GM18502 (cell line): ENCODE measurements at regions not wholly inside any gene's neighbourhood (a gene's known extent, or its start where the extent isn't known, plus 50 kb on each side); places are given as distances from the start of the nearest gene placed in this dataset.

Experiments
- ATAC-seq: cut with Tn5 transposase; IDR thresholded peaks from one replicate; pipeline ENCODE4 v1.9.1; 2021; ENCODE audit warnings: mild to moderate bottlenecking; ENCODE audit not compliant: unreplicated experiment, poor library complexity

DNA sequence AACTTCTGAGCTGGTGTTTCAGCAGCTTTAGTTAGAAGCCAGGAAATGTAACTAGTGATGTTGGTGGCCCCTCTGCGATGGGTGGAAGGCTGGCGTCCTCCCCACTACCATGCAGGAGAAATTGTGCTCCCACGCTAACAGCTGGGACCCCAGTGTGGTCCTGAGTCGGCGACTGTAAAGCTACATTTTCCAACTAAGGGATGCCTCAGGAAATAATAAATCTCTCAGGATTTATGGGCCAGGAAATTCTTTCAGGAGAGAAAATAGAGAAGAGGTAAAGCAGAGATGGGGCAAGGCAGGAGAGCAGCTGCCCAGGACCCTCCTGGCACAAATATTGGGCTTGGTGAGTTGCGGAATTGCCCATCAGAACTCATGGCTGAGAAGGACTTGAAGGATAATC, 186.9 kb downstream of the OPA1 start:
- ATAC-seq: no peak

DNA sequence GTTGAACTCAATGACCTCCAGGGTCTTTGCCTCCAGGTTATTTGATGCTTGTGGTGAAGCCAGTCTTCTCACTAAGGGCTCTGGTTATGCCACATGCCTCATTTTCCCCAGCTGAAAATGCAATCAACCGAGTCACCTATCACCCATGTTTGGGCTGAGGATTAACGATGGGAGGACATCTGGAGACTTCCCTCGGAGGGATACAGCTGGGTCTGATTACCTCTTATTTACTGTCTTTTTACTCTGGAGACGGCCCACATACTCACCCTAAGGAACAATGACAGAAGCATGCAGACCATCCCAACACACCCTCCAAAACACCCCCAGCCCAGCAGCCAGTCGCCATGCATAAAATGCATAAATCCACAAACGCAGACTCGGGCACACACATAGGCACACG, 187.4 kb downstream of the OPA1 start:
- ATAC-seq: no peak

- ATAC-seq: no peak
These were observed 187.9 kb downstream of the OPA1 start for GRCh38 chr3:193780810-193781478.

DNA sequence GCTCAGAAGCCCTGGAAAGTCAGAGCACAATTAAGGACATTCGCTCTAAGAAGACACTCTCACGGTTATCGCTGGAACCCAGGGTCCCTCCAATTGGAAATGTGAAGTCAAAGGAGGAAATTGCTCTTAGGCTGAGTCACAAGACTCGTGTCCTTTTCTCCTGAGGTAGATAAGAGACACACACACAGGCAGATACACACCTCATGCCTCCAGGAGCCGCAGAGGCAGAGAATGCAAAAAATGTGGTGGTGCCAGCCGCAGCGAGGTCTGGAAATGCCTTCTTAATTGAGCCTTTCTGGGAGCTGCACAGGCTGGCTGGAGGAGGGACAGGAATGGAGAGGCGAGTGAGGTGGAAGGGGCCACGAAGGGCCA, 189.3 kb downstream of the OPA1 start:
- ATAC-seq: no peak

DNA sequence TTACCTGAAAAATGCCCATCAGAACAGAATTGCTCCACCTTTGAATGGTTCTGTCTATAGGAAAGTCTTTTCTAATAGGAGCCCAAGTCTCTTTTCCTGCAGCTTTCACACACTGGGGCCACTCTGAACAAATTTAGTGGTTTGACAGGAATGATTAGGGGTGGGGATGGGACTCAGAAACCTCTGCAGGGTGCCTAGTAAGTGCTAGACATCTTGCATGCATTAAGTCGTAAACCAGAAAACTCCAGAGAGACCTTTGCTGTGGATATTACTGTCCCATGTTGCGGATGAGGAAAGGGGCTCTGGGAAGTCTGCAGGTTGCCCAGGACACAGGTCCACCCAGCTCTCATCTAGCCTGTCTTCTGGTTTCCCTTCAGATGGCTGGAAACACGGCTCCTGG, 189.7 kb downstream of the OPA1 start:
- no peak for ATAC-seq

GRCh38 chr3:193783166-193783896, 190.3 kb downstream of the OPA1 start:
- no peak for ATAC-seq

DNA sequence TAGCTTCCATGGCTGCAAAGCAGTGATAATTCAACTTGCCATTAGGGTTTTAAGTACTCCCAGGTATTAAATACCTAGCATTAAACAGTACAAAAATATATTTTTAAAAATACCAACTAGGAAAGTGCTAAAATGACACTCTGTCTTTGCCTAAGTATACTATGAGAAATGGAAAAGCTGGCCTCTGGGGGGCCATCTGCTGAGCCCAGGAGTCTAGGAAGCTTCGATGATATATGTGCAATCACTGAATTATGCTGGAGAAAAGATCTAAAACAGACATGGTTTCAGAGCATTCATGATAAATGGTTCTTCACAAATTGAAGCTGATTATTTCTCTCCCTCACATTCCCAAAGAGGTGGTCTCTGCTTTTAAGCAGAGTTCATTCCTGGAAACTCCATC, 191.8 kb downstream of the OPA1 start:
- no peak for ATAC-seq

- no peak for ATAC-seq
These were observed 194.5 kb downstream of the OPA1 start for GRCh38 chr3:193787496-193787870.

GRCh38 chr3:193788189-193788991, 195.4 kb downstream of the OPA1 start:
- ATAC-seq: peak; percentile 79

GRCh38 chr3:193789455-193789854, 196.4 kb downstream of the OPA1 start:
- no peak for ATAC-seq

DNA sequence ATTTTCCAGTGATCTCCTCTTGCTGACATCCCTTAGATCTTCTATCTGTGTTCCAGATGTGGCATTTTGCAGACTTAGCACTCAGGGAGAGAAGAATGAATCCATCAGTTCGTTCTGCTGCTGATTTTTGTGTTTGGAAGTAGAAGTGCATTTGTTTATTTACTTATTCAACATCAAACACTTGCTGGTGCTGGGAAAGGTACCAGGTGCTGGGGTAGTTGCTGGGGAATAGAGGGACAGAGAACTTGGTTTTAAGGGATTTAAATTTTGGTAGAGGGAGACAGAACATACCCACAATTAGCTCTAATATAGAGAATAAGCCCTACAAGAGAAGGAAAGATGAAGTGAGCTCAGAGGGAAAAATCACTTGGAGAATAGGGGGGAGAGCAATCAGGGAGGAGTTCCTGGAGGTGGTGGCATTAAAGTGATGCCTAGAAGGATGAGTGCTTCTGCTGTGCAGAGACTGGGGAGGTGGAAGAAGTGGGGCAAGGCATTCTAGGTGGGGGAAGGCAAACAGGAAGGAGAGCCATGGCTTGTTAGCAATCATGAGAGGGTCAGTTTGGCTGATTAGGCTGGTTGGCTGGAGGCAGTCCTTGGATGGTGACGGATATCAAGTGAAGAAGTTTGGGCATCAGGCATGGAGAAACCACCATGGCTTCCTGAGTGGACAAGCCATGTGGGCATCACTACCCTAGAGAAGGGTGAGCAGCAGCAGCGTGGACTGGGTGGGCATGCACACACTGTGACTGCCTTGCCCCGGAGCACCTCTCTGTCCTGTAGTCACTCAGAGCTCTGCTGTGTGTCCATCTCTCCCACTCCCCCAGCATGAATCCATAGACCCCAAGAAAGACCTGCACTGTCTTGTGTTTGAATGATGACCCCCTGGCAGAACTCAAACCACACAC, 197.3 kb downstream of the OPA1 start:
- ATAC-seq: no peak

GRCh38 chr3:193791041-193792032, 198.3 kb downstream of the OPA1 start:
- ATAC-seq: no peak

DNA sequence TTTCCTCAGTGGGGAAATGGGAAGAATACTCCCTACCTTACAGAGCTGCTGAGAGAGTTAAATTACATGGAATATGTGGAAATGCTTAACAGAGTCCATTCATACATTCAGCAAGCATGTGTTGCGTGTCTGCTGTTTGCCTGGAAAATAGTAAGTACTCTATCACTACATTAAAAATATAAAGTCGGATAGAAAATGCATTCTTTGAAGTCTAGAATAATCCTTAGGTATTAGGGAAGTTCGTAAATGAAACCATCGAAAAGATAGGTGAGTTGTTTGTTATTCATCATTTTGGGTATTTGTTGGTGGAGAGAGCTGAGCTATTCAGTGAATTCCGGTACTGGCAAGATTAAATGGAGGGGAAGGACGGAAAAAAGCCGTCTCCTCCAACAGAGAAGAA, 200.1 kb downstream of the OPA1 start:
- ATAC-seq: no peak

GRCh38 chr3:193794002-193794881, 201.2 kb downstream of the OPA1 start:
- no peak for ATAC-seq

DNA sequence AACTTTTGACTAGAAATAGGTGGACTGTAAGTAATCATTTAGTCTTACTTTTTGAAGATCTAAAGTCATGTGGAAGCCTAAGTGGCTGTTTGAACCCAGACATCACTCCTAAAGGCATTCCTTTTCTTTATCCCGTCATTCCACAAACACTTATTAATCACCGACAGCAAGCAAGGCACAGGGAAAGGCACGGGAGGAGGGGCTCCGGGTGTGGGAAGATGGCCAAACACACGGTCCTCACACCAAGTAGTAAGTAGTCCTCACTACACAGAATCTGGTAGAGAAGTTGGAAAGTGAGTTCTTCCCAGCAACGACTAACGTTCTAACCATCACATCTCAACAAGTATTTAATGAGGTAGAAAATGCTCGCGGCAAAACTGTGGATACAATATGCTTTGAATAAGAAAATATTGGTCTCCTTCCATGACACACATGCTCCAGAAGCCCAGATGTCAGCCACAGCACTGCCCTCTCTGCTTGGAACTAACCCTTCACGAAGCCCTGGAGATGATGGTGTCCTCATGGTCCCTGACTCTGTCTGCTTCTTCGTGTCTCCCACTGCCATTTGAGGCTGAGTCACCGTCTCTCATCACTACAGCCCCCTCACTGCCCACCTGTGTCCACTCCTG, 202.2 kb downstream of the OPA1 start:
- no peak for ATAC-seq

GRCh38 chr3:193796089-193796488, 203.1 kb downstream of the OPA1 start:
- no peak for ATAC-seq

DNA sequence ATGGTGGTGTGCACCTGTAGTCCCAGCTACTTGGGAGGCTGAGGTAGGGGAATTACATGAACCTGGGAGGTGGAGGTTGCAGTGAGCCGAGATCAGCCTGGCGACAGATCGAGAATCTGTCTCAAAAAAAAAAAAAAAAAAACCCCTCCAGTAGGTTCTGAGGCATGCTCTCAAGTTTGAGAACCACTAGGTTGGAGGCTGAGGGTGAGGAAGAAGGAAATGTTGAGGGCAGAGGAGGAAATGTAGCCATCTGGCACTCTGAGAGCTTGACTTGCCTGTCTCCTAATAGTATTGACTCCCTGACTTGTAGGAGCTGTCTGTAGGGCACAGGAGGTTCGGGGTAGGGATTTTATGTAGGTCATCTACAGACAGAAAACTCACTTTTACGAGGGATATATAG, 204.6 kb downstream of the OPA1 start:
- no peak for ATAC-seq

DNA sequence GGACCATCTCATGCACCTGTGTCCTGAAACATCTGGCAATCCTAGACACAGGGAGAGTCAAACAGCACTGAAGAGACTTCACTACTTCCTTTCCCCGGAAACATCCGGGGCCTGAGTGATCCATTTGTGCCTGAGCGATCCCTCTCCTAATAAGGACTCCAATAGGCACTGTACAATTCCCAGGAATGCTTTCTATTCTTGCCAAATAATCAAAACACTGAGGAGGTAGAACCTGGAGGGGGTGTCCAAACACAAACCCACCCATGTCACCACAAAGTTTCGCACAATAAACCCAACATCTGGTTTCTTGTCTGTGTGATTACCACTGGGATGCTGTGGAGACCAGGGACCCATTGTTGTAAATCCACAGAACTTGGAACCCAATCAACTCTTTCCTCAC, 205.0 kb downstream of the OPA1 start:
- ATAC-seq: no peak
